Fibroblast of lung (primary cell): ENCODE measurements at regions not wholly inside any gene's neighbourhood (a gene's known extent, or its start where the extent isn't known, plus 50 kb on each side); places are given as distances from the start of the nearest gene placed in this dataset.

Experiments used
- EZH2 ChIP-seq: IDR thresholded peaks from 2 replicates; pipeline ENCODE4 v1.5.1; 2012; ENCODE audit warnings: low read length, control low read depth, mild to moderate bottlenecking; ENCODE audit errors: missing control alignments
- TF ChIP-seq, protein P1 (sequence below), 2 donors: IDR thresholded peaks in 1 of 2; conservative IDR thresholded peaks in 1 of 2; 1 replicate in 1 of 2; 2 replicates in 1 of 2; pipeline ENCODE4 v1.5.1; 2011 to 2012; ENCODE audit warnings: low read length in 2 of 2, control low read depth in 1 of 2, inconsistent platforms in 1 of 2, low read depth in 1 of 2, mild to moderate bottlenecking in 1 of 2

DNA sequence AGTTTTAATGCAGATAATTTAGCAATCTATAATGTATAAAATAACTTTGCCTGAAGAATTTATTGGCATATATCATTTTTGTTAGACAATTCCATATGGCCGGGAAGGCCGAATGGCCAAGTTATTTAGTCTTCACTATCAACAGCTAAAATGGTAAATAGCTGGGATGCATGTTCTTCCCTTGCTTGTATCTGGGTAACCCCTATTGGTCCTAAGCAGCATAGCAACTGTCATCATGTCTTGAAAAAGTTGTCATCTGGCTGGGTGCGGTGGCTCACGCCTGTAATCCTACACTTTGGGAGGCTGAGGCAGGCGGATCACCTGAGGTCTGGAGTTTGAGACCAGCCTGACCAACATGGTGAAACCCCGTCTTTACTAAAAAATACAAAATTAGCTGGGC lies 340.0 kb upstream of the DPYD start:
- TF ChIP-seq, protein P1, sequence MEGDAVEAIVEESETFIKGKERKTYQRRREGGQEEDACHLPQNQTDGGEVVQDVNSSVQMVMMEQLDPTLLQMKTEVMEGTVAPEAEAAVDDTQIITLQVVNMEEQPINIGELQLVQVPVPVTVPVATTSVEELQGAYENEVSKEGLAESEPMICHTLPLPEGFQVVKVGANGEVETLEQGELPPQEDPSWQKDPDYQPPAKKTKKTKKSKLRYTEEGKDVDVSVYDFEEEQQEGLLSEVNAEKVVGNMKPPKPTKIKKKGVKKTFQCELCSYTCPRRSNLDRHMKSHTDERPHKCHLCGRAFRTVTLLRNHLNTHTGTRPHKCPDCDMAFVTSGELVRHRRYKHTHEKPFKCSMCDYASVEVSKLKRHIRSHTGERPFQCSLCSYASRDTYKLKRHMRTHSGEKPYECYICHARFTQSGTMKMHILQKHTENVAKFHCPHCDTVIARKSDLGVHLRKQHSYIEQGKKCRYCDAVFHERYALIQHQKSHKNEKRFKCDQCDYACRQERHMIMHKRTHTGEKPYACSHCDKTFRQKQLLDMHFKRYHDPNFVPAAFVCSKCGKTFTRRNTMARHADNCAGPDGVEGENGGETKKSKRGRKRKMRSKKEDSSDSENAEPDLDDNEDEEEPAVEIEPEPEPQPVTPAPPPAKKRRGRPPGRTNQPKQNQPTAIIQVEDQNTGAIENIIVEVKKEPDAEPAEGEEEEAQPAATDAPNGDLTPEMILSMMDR (conservative IDR thresholded peaks at IDR 0.05 in 1 of 2, IDR thresholded peaks at IDR 0.05 in 1 of 2; ENCODE audit: low read depth in 1 of 2, low read length in 2 of 2): no peak
- TF ChIP-seq EZH2: no peak
